SIG-M5 treated with dmso at 0.1 percent for 504 hours (cell line): ENCODE measurements at regions not wholly inside any gene's neighbourhood (a gene's known extent, or its start where the extent isn't known, plus 50 kb on each side); places are given as distances from the start of the nearest gene placed in this dataset.

ENCODE experiments used
- DNase-seq: peaks from one replicate; lab custom pipeline; 2025; ENCODE audit not compliant: unreplicated experiment; lab: John Stamatoyannopoulos, UW

GRCh38 chr2:33766175-33766574, 167.1 kb upstream of the FAM98A start:
- no peak for DNase-seq

GRCh38 chr2:33765122-33765521, 166.0 kb upstream of the FAM98A start:
- no peak for DNase-seq

GRCh38 chr2:33764551-33764950, 165.5 kb upstream of the FAM98A start:
- DNase-seq = no peak

GRCh38 chr2:33763671-33764310, 164.7 kb upstream of the FAM98A start:
- no peak for DNase-seq

- no peak for DNase-seq
Observed at GRCh38 chr2:33762636-33763035, 163.5 kb upstream of the FAM98A start.

- no peak for DNase-seq
Observed at GRCh38 chr2:33746208-33746800, 147.2 kb upstream of the FAM98A start.

- no peak for DNase-seq
Observed at GRCh38 chr2:33735096-33735495, 136.0 kb upstream of the FAM98A start.

GRCh38 chr2:33730804-33731203, 131.7 kb upstream of the FAM98A start:
- no peak for DNase-seq

GRCh38 chr2:33730193-33730592, 131.1 kb upstream of the FAM98A start:
- DNase-seq = no peak

- no peak for DNase-seq
Observed at GRCh38 chr2:33729353-33729752, 130.3 kb upstream of the FAM98A start.

GRCh38 chr2:33728106-33728505, 129.0 kb upstream of the FAM98A start:
- DNase-seq = no peak

GRCh38 chr2:33727361-33728032, 128.4 kb upstream of the FAM98A start:
- no peak for DNase-seq

GRCh38 chr2:33726415-33726814, 127.3 kb upstream of the FAM98A start:
- no peak for DNase-seq

GRCh38 chr2:33723329-33723728, 124.2 kb upstream of the FAM98A start:
- no peak for DNase-seq

- DNase-seq = no peak
Observed at GRCh38 chr2:33719067-33719466, 120.0 kb upstream of the FAM98A start.

GRCh38 chr2:33712674-33713073, 113.6 kb upstream of the FAM98A start:
- DNase-seq = no peak

GRCh38 chr2:33709951-33710350, 110.9 kb upstream of the FAM98A start:
- no peak for DNase-seq

- no peak for DNase-seq
Observed at GRCh38 chr2:33707312-33707711, 108.2 kb upstream of the FAM98A start.

GRCh38 chr2:33706410-33706809, 107.3 kb upstream of the FAM98A start:
- no peak for DNase-seq

- DNase-seq = no peak
Observed at GRCh38 chr2:33704406-33704855, 105.3 kb upstream of the FAM98A start.

GRCh38 chr2:33696234-33696633, 97.1 kb upstream of the FAM98A start:
- DNase-seq = no peak

GRCh38 chr2:33694904-33695303, 95.8 kb upstream of the FAM98A start:
- no peak for DNase-seq
